HG03520 (cell line): ENCODE measurements at regions not wholly inside any gene's neighbourhood (a gene's known extent, or its start where the extent isn't known, plus 50 kb on each side); places are given as distances from the start of the nearest gene placed in this dataset.

Source experiments
- ATAC-seq: cut with Tn5 transposase; IDR thresholded peaks from one replicate; pipeline ENCODE4 v1.9.1; 2021; ENCODE audit warnings: mild to moderate bottlenecking, moderate library complexity; ENCODE audit not compliant: unreplicated experiment

DNA sequence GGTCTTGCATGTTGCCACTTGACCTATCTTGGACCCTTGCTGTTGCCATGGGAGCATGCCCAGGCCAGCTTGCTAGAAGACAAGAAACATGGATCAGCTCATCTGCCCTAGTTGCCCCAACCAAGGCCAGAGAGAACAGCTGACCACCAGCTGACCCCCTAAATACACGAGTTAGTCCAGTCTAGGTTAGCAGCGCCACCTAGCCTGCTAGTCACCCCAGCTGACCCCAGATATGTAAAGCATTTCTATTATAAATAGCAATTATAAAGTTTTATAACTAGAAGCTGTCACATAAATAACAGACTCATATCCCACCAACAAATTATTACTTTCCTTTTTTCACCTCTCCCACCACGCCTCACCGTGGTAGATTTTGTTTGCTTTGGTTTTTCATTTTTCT lies 387.8 kb downstream of the RASEF start:
- no peak for ATAC-seq

DNA sequence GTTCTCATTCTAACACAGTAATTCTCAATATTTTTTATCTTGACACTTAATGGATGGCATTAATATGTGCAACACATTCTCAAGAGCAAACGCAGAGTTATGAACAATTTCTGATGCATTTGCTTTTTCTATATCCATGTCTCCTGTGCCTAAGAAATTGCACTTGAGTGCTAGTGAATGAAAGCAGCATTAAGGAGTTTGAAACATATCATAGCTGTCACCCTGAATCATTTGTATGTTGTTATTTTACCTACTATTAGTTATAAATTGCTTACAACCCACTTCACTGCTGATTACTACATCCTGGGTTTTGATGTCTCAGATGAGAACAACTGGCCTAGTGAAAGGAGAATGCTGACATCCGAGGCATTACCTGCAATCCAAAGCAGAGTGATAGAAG lies 387.3 kb downstream of the RASEF start:
- ATAC-seq, result no peak

DNA sequence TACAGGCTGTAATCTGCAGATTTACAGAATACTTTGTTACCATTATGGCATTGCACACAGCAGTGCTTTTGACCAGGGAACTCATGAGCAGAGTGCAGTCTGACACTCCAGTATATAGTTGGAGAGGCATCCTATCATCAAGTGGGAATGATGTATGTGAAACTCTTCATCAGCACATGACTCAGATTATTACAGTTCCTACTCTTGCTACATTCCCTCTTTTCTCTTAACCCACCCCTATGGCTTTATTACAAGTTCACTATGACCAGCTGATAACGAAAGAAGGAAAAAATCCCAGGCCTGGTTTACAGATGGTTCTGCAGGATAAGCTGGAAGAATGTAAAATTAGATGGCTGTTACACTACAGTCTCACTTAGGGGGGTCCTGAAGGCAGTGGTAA lies 385.9 kb downstream of the RASEF start:
- ATAC-seq, result no peak

DNA sequence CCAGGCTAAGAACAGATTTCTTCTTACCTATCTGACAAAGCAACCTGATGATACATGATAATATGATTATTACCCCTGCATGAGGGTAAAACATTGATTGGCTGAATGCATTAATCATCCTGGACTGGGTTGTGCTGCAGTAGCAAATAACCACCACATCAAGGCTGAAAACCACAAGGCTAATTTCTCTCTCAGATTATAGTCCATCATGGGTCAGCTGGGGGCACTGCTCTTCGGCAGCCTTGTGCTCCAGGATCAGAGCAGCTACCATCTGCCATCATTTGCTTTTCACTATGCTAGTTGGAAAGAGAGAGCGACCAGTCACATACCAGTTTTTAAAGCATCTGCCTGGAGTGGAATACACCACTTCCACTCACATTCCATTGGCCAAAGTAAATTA lies 383.5 kb downstream of the RASEF start:
- ATAC-seq, result no peak

DNA sequence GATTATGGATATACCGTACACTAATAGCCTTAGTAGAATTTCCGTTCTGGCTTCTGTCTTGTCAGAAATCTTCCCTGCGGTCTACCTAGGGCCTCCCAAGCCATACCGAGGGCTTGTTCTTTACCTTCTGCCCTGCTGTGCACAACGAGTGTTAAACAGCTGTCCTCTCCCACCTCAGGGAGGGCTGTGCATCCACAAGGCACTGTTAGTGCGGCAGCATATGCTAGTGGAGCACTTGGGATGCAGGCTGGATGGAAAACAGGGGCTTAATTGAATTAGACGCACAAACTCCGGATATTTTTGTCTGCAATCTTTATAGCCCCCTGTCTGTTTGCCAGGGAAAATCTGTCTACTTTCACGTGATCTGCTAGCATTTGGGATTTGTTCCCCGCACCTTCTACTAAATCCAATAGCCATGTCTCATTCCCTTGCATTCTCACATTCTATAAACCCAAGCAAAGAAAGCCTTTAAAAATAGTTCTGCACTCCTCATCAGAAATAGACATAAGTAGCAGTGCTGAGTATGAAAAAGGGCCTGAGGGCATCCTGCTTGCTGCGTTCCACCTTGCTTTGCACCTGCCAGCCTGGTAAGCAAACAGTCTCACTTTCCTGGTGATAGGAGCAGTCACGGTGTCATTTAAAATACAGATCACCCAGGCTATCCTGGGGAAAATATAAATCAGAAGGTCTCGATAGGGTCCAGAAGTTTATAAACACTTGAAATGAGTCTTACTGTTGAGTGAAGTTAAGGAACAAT lies 382.6 kb downstream of the RASEF start:
- no peak for ATAC-seq

DNA sequence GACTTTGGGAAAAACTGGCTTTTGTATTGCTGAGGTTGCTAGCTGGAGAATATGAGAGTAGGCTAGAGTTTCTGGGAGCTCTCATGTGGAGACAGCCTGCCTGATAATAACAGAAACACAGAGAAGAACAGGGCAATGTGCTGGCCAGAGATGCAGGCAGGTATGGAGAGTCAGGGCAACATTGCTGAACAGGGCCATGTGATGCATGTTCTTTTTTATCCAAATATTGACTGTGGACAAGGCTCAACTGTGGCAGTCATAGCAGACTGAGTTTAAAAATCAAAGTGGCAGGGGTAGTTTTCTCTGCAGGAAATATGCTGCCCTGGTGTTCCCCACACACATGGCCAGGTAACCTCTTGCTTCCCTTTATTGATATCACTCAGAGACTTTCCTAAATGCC lies 381.1 kb downstream of the RASEF start:
- no peak for ATAC-seq

DNA sequence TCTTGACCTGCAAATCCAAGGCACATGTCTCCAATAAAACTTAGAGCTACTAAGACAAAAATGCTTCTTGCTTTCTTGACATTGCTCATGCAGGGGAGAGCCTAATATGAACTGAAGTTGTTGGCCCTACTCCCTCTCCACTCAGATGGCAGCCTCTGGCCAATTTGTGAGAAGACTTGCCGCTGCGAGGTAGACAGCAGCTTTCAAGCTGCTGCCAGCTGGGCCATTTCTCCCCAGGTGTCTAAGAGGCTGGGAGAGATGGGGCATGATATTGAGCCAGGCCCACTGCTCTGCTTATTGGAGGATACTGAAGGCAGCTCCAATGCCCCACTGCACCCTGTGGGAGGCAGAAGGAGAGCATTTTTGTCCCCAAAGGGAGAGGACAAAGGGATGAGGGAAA lies 380.5 kb downstream of the RASEF start:
- ATAC-seq, result no peak

DNA sequence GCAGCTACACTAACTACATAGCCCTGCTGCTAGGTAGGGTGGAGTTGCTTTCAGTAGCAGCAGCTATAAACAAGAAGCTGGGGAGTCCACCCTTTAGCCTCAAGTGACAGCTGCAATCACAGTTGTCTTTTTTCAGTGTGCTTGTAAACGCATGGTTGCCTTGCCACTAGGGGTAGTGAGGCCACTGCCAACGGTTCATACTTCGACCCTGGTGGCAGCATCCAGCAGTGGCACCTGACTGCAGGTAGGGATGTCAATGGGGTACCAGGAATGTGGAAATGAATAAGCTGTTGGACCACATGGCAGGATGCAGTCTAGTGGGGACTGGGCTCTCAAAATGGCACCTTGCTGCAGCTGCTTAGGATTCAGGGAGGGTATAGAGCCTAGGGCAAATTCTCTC lies 367.2 kb downstream of the RASEF start:
- no peak for ATAC-seq

DNA sequence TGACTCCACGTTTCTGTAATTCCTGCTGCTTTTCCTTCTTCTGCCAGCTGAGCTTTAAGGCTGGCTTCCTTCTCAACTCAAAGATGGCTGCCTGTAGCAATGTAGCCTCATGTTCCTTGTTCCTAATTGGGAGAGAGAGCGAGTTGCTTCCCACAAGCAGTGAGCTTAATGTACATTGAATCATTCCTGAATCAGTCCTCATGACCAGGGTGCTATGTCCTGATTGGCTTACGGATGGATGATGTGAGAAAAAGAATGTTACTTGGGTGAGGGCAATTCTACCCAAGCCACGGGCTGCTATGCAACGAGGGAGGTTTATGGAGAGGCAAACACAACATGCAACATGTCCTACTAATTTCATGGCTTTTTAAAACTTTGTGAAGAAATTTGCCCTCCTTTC lies 356.2 kb downstream of the RASEF start:
- ATAC-seq, result no peak

DNA sequence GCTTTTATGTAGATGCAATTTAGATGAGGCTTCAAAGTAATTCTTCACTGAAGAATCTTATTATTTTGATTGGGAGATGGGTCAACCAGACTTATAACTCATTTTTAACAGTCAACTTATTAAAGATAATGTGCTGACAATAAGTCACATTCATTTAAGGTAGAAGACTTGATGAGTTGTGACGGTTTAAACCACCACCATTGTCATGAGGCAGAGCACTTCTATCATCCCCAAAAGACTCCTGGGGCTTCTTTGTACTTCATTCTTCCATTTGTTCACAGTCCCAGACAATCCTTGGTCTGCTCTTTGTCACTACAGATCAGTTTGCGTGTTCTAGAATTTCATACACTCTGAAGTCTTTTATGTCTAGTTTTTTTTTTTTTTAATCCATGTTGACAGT lies 346.1 kb downstream of the RASEF start:
- ATAC-seq, result no peak

DNA sequence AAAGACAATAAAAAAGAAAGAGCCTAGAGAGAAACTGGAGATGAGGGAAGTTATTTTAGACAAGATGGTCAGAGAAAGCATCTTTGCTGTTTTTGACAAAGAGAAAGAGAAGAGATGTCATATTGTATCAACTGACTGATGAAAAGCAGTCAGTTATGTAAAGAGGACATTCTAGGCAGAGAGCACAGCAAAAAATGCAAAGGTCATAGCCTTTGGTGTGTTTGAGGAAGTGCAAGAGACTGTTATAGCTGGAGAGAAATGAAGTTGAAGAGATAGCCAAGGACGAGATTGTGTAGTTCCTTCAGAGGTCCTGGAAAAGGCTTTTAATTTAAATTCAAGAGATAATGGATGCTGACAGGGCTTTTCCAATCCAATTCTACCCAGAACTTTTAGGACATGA lies 342.4 kb downstream of the RASEF start:
- no peak for ATAC-seq

DNA sequence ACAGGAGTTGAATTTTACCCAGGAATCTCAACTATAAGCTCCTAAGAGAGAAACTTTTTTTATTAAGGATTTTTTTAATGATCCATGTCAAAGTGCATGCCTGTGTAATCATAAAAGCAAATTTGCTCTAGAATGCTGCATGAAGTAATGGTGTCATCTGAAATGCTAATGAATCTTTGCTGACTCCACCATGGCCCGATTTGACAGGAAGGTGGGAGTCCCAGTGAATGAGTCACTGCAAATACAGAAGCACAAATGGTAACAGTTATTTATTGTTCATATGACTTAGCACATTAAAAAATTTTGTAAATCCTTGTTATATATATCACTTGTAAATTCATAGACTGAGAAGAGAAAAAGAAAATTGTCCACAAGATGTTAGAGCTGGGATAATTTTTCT lies 341.3 kb downstream of the RASEF start:
- ATAC-seq, result no peak

DNA sequence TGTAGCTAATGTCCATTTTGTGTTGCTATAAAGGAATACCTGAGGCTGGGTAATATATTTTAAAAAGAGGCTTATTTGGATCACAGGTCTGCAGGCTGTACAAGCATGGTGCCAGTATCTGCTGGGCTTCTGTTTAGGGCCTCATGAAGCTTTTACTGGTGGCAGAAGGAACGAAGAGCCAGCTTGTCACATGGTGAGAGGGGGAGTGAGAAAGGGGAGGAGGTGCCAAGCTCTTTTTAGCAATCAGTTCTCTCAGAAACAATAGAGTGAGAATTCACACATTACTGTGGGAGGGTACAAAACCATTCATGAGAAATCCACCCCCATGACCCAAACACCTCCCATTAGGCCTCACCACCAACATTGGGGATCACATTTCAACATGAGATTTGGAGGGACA lies 340.9 kb downstream of the RASEF start:
- ATAC-seq, result no peak

DNA sequence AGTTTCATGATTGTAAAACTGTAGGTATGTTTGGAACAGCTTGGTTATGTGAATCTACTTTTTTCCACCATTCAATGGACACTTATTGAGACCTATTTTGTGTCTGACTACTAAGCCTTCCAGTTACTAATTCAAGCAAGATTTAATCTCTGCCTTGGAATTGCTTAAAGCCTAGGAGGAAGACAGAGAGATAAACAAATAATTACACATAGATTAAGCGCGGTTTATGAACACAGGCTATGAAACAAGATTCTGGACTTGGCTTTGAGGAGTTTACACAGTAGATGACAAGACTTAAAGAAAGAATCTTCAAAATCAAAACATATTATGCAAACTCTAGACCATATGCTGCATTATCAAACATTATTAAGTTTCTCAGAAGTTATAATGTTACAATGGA lies 340.4 kb downstream of the RASEF start:
- no peak for ATAC-seq

DNA sequence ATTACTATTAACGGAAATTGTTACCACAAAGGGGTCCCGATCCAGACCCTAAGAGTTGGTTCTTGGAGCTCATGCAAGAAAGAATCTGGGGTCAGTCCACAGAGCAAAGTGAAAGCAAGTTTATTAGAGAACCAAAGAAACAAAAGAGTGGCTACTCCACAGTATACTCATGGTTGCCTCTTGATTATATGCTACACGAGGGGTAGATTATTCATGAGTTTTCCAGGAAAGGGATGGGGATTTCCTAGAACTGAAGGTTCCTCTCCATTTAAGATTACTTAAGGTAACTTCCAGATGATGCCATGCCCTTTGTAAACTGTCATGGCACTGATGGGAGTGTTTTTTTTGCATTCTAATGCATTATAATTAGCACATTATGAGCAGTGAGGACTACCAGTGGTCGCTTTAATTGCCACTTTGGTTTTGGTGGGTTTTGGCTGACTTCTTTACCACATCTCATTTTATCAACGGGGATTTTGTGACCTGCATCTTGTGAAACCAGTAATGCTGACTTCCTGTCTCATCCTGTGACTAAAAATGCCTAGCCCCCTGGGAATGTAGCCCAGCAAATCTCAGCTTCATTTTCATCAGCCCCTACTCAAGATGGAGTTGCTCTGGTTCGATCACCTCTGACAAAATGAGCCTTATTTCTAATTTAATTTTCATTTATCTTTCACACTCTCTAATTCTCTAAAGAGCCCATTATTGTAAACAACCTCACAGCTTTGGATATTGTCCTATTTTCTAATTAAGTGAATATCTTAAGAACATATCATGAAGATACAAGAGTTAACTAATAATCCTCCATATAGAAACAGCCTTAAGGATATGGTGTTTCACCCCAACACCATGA lies 336.3 kb downstream of the RASEF start:
- ATAC-seq, result no peak

DNA sequence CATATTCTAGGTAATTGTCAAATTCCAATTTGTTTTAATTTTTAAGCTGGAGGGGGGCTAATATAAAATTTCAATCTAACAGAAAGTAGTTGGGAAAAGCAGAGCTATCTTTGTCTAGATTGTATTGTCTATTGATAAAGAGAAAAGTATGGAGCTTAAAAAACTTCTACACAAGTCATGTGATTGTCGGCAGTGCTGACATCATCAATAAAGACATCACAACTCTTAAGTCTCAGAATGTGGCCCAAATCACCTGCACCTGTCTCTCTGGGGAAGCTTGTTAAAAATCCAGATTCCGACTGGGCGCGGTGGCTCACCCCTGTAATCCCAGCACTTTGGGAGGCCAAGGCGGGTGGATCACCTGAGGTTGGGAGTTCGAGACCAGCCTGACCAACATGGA lies 333.8 kb downstream of the RASEF start:
- no peak for ATAC-seq

DNA sequence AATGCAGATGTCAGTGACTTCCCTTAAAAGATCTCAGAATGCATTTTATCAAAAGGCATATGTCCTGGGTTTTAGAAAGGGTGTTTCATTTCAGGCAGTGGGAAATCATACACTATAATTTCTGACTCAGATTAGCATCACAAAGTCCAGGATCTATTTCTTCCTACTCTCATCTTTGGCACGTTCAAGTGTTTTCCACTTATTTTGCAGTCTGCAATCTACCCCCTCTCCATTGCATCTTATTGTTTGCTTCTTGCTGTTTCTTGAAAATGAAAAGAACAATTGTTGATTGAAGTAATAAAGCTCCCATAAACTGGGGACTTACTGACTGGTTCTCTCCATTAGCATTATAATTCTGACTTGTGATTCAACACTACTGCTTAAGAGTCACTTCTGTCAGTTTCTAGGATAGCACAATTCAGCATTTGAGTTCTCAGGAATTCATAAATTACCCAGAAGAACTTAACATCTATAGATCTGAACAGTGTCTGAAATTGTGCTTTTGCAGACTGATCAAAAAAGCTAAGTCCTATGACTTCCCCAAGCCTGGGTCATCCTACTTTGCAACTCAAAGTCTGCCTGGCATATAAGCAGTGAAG lies 332.9 kb downstream of the RASEF start:
- no peak for ATAC-seq

DNA sequence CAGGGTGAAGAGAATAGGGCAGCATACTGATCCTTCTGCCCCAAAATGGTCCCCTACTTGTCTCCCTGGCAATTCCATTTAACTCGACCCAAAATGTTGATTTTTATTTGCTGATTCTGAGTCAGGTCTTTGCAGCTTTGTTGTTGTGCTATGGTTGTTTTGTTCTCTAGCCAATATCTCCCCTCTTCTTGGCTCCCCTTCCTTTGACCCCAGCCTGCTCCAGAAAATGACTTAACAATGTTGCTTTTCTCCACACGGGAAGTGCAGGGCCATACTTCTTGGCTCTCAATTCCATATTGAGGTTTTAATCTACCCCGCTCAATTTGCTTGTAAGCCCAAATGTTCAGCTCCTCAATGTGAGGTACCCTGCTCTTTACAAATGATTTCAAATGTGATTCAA lies 330.0 kb downstream of the RASEF start:
- no peak for ATAC-seq

DNA sequence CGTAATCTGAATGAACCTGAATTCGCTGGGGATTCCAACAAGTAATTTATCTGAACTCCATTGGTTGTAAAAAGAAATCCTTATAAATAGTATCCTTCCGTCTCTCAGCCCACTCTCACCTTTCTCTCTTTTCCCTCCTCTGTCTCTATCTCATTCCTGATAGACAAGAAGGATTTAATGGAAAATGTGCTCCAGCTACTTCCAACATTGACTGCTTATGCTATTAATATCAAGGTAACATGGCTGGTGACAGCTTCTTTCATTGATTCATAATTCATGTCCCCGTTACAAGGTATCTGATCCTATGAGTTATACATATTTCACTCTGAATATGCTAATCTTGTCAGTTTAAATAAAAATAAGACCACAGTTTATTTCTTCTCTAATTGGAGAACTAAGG lies 326.8 kb downstream of the RASEF start:
- no peak for ATAC-seq

DNA sequence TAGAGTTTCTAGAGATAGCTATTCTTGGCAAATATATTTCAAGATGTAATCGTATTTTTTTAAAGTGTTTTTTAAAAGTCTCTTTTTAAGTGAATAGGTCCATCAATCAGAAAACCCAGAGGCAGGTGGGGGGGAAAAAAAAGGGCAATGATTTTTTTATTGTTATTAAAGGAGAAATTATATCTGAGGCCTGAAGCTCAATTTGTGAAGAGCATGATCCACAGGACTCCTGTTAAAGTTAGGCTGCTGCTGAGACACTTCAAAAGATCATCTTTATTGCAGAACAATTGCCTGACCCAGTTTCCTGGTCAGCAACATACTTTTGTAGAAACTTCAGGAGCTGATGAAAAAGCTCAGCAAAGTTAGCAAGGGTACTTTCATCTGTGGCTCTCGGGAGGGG lies 326.2 kb downstream of the RASEF start:
- no peak for ATAC-seq

DNA sequence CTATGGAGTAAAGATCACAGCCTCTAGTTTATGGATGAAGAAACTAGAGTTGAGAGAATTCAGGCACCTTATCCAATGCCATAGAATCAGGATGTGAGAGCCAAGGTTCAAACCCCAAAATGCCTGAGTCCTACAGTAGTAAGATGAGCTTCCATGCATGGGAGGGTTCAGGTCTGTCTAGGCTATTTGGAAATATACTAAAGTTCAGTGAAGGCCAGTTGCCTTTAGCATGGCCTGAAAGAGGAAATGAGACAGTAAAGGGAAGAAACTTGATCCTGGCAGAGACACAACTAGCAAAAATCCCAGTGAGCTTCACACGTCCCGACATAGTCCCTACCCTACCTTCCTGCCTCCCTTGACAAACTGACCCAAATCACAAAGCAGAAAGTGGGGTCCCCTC lies 317.0 kb downstream of the RASEF start:
- ATAC-seq, result no peak

DNA sequence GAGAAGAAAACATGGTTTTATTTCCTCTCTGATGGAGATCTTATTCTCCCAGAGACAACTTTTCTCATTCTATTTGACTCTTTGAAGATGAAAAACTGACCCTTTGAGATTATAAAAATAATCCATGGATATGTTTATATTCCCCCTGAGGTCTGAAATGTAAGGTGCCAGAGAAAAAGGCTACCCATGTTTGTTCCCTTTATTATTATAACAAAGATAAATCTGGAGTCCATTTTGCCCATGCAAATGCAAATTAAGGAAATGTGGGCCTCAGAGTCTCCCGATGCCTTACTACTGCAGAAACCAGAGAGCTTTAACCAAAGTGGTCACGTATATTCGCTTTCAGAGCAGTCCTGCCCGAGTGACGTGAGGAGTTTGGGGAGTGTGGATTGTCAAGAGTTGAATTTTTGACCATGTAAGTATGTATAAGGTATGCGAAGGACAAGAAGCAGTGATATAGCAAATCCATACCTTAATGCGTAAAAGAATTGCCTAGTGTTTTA lies 312.5 kb downstream of the RASEF start:
- ATAC-seq, result no peak
